Mucosa of descending colon (tissue), 3 donors: ENCODE measurements at regions not wholly inside any gene's neighbourhood (a gene's known extent, or its start where the extent isn't known, plus 50 kb on each side); places are given as distances from the start of the nearest gene placed in this dataset.

Experiments used
- ATAC-seq: fragments of 200-7000 bp; cut with Tn5 transposase; one replicate; pipeline ENCODE4 v1.9.1; 2020; ENCODE audit warnings: mild to moderate bottlenecking, moderate library complexity
- DNase-seq, 3 donors: peaks; one replicate each; pipeline ENCODE4 v3.0.0-alpha.2; 2020
- H3K36me3 ChIP-seq: fragments of 200-600 bp; one replicate; pipeline ENCODE4 v1.8.0; 2021; ENCODE audit warnings: low read depth, mild to moderate bottlenecking
- H3K4me1 ChIP-seq: fragments of 200-600 bp; one replicate; pipeline ENCODE4 v1.8.0; 2021; ENCODE audit warnings: low read depth, mild to moderate bottlenecking
- H3K4me3 ChIP-seq: fragments of 200-600 bp; one replicate; pipeline ENCODE4 v1.8.0; 2021; ENCODE audit warnings: mild to moderate bottlenecking
- H3K9me3 ChIP-seq: fragments of 200-600 bp; one replicate; pipeline ENCODE4 v1.8.0; 2021; ENCODE audit warnings: mild to moderate bottlenecking
- intact Hi-C, 2 donors: fragments of 100-400 bp; cut with DNase I in 1 of 2; cut with micrococcal nuclease in 1 of 2; formaldehyde crosslinking; loops; one replicate each; pipeline versions ENCODE4 v1.11.0 to v1.11.1; 2022; cut with DNase I, micrococcal nuclease
- TF ChIP-seq, protein P1 (sequence below): fragments of 200-600 bp; IDR thresholded peaks from one replicate; pipeline ENCODE4 v1.8.0; 2022; ENCODE audit warnings: antibody characterized with exemption, mild to moderate bottlenecking
- donor health status: DM: no; HTN: no; CAD: no; lungs with moderate emphysema.
- donor health status: DM: no; HTN: no; CAD: no.
- donor health status: DM: no; HTN: yes; CAD: no.

DNA sequence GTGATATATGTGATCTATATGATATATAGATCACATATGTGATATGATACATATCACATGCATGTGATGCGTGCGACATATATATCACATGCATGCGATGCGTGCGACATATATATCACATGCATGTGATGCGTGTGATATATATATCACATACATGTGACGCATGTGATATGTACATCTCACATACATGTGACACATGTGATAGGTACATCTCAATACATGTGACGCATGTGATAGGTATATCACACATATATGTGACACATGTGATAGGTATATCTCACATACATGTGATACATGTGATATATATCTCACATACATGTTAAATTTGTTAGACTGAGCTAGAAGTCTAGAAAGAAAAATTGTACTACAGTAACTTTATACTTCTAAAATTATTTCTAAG lies 1095.9 kb downstream of the EFNA5 start:
- no peaks in the 10 kb centered on the region for H3K9me3 ChIP-seq
- ATAC-seq (no peak), DNase-seq (no peak)
- TF ChIP-seq, protein P1, sequence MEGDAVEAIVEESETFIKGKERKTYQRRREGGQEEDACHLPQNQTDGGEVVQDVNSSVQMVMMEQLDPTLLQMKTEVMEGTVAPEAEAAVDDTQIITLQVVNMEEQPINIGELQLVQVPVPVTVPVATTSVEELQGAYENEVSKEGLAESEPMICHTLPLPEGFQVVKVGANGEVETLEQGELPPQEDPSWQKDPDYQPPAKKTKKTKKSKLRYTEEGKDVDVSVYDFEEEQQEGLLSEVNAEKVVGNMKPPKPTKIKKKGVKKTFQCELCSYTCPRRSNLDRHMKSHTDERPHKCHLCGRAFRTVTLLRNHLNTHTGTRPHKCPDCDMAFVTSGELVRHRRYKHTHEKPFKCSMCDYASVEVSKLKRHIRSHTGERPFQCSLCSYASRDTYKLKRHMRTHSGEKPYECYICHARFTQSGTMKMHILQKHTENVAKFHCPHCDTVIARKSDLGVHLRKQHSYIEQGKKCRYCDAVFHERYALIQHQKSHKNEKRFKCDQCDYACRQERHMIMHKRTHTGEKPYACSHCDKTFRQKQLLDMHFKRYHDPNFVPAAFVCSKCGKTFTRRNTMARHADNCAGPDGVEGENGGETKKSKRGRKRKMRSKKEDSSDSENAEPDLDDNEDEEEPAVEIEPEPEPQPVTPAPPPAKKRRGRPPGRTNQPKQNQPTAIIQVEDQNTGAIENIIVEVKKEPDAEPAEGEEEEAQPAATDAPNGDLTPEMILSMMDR, result no peak
- H3K36me3 ChIP-seq, result no peaks in the 10 kb centered on the region
- H3K4me3 ChIP-seq, result no peak overlapping the region
- H3K4me1 ChIP-seq, result no peaks in the 10 kb centered on the region
- intact Hi-C loops, result no loop called here

DNA sequence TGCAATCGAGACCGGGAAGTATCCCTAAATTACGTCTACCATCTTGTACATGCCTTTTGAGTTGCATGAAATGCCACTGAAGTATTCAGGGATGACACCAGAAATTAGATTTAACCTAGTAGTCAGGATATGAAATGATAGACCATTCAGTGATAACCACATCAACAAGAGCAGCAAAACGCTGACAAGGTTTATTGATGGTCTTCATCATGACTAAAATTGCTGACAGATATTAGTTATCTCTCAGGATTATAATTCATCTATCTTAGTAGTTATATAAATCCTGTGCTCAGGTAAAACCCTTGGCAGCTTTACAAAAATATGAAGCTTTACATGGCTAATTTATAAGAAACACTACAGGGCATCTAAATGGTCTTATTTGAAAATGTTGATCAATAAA lies 1104.7 kb downstream of the EFNA5 start:
- no peak for ATAC-seq
- H3K9me3 ChIP-seq, result no peaks in the 10 kb centered on the region
- DNase-seq, result no peak
- TF ChIP-seq, protein P1, result no peak
- no peaks in the 10 kb centered on the region for H3K36me3 ChIP-seq
- intact Hi-C loops, result no loop called here
- H3K4me1 ChIP-seq, result no peaks in the 10 kb centered on the region
- no peak overlapping the region for H3K4me3 ChIP-seq

DNA sequence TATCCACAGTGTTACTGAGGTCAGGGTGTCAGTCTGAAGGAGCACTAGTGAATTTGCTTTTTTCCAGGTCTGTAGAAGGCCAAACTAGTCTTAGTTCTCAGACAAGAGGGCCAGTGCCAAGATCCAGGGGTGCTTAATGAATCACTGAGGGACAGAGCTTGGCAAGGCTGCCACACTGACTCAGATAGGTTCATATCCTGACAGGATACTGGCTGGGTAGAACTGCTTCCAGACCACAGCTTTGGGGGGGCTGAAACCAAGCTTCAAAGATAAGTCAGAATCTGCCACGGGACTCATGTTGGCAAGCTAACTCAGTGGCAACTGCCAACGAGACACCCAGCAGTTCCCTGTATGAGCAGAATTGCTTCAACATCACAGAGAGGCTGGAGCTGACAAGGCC lies 1125.4 kb downstream of the EFNA5 start:
- Histone ChIP-seq H3K9me3 (peaks cover 7% of the 10 kb centered on the region), H3K4me1 (no peaks in the 10 kb centered on the region), H3K4me3 (no peak overlapping the region), H3K36me3 (no peaks in the 10 kb centered on the region)
- TF ChIP-seq, protein P1, result no peak
- ATAC-seq (no peak), DNase-seq (no peak)
- intact Hi-C loops, result no loop called here

DNA sequence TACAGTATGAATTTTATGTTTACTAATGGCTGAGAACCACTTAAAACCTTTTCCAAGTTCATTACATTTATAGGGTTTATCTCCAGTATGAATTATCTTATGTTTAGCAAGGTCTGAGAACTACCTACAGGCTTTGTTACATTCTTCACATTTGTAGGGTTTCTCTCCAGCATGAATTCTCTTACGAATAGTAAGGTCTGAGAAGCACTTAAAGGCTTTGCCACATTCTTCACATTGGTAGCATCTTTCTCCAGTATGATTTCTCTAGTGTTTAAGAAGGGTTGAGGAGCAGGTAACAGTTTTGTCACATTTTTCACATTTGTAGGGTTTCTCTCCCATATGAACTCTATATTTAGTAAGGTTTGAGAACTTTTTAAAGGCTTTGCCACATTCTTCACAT lies 1127.4 kb downstream of the EFNA5 start:
- H3K36me3 ChIP-seq, result no peaks in the 10 kb centered on the region
- intact Hi-C loops, result no loop called here
- TF ChIP-seq, protein P1, result no peak

DNA sequence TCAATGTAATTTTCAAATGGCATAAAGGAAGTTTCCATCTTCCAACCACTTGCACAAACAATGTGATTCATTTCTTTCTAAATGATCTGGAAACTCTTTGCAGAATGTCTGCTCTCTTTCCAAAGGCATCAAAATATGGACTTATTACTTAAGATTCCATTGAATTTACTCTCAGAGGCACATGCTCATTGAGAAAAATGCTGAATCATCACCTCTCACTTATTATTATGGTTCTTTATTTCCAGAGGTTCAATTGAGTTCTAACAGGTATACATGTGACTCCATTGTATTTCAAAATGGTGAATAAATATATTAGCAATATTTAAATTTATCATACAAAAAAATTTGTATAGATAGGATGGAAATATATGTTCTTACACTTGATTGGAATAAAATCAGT lies 1140.6 kb downstream of the EFNA5 start:
- DNase-seq (no peak), ATAC-seq (no peak)
- intact Hi-C loops, result no loop called here
- Histone ChIP-seq H3K4me3 (no peak overlapping the region), H3K36me3 (no peaks in the 10 kb centered on the region), H3K9me3 (no peaks in the 10 kb centered on the region), H3K4me1 (no peaks in the 10 kb centered on the region)
- TF ChIP-seq, protein P1, result no peak

More for the DNA sequence above, 1127.4 kb downstream of the EFNA5 start:
- H3K4me1 ChIP-seq, result no peaks in the 10 kb centered on the region
- ATAC-seq, result no peak
- H3K4me3 ChIP-seq, result no peak overlapping the region
- peaks cover 7% of the 10 kb centered on the region for H3K9me3 ChIP-seq
- DNase-seq, result no peak

DNA sequence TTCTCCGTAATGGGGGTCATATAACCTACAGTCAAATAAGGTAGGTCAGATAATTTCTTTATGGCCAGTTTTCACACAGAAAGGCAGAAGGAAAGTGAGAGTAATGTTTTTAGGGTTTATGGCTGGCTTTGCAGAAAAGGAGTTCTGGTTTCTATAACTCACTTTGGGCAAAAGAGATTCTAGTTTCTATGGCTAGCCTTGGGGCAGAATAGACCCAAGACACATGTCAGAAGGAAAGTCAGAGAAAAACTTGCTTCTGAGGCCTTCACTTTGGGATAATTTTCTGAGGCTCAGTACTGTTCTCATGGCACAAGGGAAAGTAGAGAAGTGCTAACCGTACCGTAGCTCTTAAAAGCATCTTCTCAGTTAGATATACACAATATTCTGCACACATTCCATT lies 1145.3 kb downstream of the EFNA5 start:
- no peaks in the 10 kb centered on the region for H3K36me3 ChIP-seq
- H3K4me3 ChIP-seq, result no peak overlapping the region
- DNase-seq (no peak), ATAC-seq (no peak)
- H3K9me3 ChIP-seq, result no peaks in the 10 kb centered on the region
- no peaks in the 10 kb centered on the region for H3K4me1 ChIP-seq
- intact Hi-C loops, result no loop called here
- TF ChIP-seq, protein P1, result no peak
